Natural killer cell (primary cell): ENCODE measurements at regions not wholly inside any gene's neighbourhood (a gene's known extent, or its start where the extent isn't known, plus 50 kb on each side); places are given as distances from the start of the nearest gene placed in this dataset.
"Not testable (repeated sequence)": the region's sequence is repeated elsewhere in the genome, so short reads cannot be mapped to it uniquely, and the experiment has no call there.

Source experiments
- ATAC-seq, 3 donors: fragments of 150-1000 bp in 2 of 3; fragments of 200-7000 bp in 1 of 3; cut with Tn5 transposase; 1 replicate in 1 of 3; 2 replicates in 2 of 3; pipeline ENCODE4 v1.10.0; 2021; ENCODE audit warnings: mild to moderate bottlenecking in 2 of 3, moderate library complexity in 2 of 3
- DNase-seq, 2 donors: peaks; one replicate each; pipeline versions ENCODE4 v3.0.0 to v3.0.0-alpha.2; 2013 to 2021; ENCODE audit warnings: mixed read lengths in 1 of 2
- H3K27ac ChIP-seq: one replicate; pipeline ENCODE4 v1.5.1; 2013; ENCODE audit warnings: mild to moderate bottlenecking, low read length
- H3K27me3 ChIP-seq: one replicate; pipeline ENCODE4 v1.6.1; 2013; ENCODE audit warnings: low read length; ENCODE audit not compliant: control insufficient read depth, insufficient read depth
- H3K36me3 ChIP-seq: one replicate; pipeline ENCODE4 v1.6.1; 2013; ENCODE audit warnings: low read length; ENCODE audit not compliant: control insufficient read depth, insufficient read depth
- H3K4me1 ChIP-seq: one replicate; pipeline ENCODE4 v1.6.1; 2013; ENCODE audit warnings: low read length; ENCODE audit not compliant: control insufficient read depth, insufficient read depth
- H3K4me3 ChIP-seq: one replicate; pipeline ENCODE4 v1.5.1; 2013; ENCODE audit warnings: low read length
- H3K9me3 ChIP-seq: one replicate; pipeline ENCODE4 v1.6.1; 2013; ENCODE audit warnings: low read length; ENCODE audit not compliant: control insufficient read depth, insufficient read depth
- H3K27ac Mint-ChIP-seq, 2 donors: one replicate each; pipeline ENCODE4 v1.8.0; 2022; ENCODE audit warnings: mild to moderate bottlenecking in 2 of 2, mixed read lengths in 2 of 2, moderate library complexity in 1 of 2
- H3K27me3 Mint-ChIP-seq, 2 donors: one replicate each; pipeline ENCODE4 v1.8.0; 2022; ENCODE audit warnings: low read depth in 2 of 2, mixed read lengths in 2 of 2
- H3K36me3 Mint-ChIP-seq: one replicate; pipeline ENCODE4 v1.8.0; 2022; ENCODE audit warnings: mixed read lengths
- H3K4me1 Mint-ChIP-seq, 2 donors: one replicate each; pipeline ENCODE4 v1.8.0; 2022; ENCODE audit warnings: mixed read lengths in 2 of 2
- H3K4me3 Mint-ChIP-seq: one replicate; pipeline ENCODE4 v1.8.0; 2022; ENCODE audit warnings: mild to moderate bottlenecking, moderate library complexity, mixed read lengths
- H3K9me3 Mint-ChIP-seq, 2 donors: one replicate each; pipeline ENCODE4 v1.8.0; 2022; ENCODE audit warnings: mixed read lengths in 2 of 2
- CTCF ChIP-seq: fragments of 200-600 bp; IDR thresholded peaks from one replicate; pipeline ENCODE4 v1.8.0; 2022; ENCODE audit warnings: antibody characterized with exemption
- WGBS: methylation state at CpG from one replicate; pipeline ENCODE4 v1.1.7; 2013; ENCODE audit warnings: missing lambda C conversion rate; ENCODE audit not compliant: insufficient coverage; 5-methylcytosine and 5-hydroxymethylcytosine counted together
- intact Hi-C: fragments of 100-400 bp; cut with micrococcal nuclease; formaldehyde crosslinking; loops from one replicate; pipeline ENCODE4 v1.14.2; 2022

DNA sequence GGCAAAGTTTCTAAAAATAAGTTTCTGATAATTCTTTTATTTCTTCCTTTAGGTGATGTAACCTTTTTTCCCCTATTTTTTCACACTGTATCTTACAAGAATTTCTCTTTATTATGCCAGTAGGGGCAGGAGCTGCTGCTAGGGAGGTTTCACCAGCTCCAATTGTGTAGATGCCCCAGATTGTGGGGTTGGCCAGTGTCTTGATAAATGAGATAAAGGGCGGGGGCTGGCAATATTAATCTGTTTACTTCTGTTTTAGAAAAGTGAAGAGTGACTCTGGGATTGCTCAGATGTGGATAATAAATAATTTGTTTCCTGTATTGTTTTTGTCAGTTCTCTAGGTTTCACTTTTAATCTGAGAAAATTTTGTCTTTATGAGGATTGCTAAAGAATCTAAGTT, 190.4 kb downstream of the MC4R start:
- Mint-ChIP-seq H3K4me1 (no peaks in the 10 kb centered on the region), H3K27me3 (no peaks in the 10 kb centered on the region), H3K4me3 (no peak overlapping the region), H3K27ac (no peak overlapping the region), H3K9me3 (peaks cover 2% of the 10 kb centered on the region in 2 donors), H3K36me3 (no peaks in the 10 kb centered on the region)
- Histone ChIP-seq H3K27ac (no peak overlapping the region), H3K9me3 (no peaks in the 10 kb centered on the region), H3K27me3 (no peaks in the 10 kb centered on the region), H3K36me3 (no peaks in the 10 kb centered on the region), H3K4me1 (no peaks in the 10 kb centered on the region), H3K4me3 (no peak overlapping the region)
- TF ChIP-seq CTCF = no peak
- 45% methylated on average over 1 of the region's 1 CpG for WGBS
- no peak for ATAC-seq
- no peak for DNase-seq
- intact Hi-C loops = no loop called here

- no peak overlapping the region for H3K4me3 ChIP-seq
- H3K36me3 Mint-ChIP-seq = no peaks in the 10 kb centered on the region
- H3K4me3 Mint-ChIP-seq = no peak overlapping the region
- H3K27me3 ChIP-seq = no peaks in the 10 kb centered on the region
- intact Hi-C loops = no loop called here
- H3K4me1 Mint-ChIP-seq = no peaks in the 10 kb centered on the region
- DNase-seq = no peak
- no peak for ATAC-seq
- H3K9me3 Mint-ChIP-seq = peaks cover 2% of the 10 kb centered on the region in 2 donors
- H3K27ac Mint-ChIP-seq = no peak overlapping the region
- WGBS = 90% methylated on average over 5 of the region's 5 CpGs
- H3K27ac ChIP-seq = no peak overlapping the region
- no peaks in the 10 kb centered on the region for H3K27me3 Mint-ChIP-seq
- no peaks in the 10 kb centered on the region for H3K9me3 ChIP-seq
- no peak for TF ChIP-seq CTCF
- H3K4me1 ChIP-seq = no peaks in the 10 kb centered on the region
- H3K36me3 ChIP-seq = no peaks in the 10 kb centered on the region
Measured at GRCh38 chr18:60180671-60181070, 191.9 kb downstream of the MC4R start.

DNA sequence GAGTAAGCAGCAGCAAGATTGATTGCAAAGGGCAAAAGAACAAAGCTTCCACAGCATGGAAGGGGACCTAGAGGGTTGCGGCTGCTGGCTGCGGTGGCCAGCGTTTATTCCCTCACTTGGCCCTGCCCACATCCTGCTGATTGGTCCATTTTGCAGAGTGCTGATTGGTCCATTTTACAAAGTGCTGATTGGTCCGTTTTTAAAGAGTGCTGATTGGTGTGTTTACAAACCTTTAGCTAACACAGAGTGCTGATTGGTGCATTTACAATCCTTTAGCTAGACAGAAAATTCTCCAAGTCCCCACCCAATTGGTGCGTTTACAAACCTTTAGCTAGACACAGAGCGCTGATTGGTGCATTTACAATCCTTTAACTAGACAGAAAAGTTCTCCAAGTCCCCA, 194.4 kb downstream of the MC4R start:
- H3K4me3 ChIP-seq, H3K4me1 ChIP-seq, H3K9me3 Mint-ChIP-seq, H3K4me1 Mint-ChIP-seq, ATAC-seq, H3K4me3 Mint-ChIP-seq, DNase-seq, H3K36me3 ChIP-seq, H3K27ac ChIP-seq, H3K27me3 ChIP-seq, H3K27me3 Mint-ChIP-seq, H3K36me3 Mint-ChIP-seq, H3K27ac Mint-ChIP-seq, intact Hi-C loops, H3K9me3 ChIP-seq: not testable (repeated sequence)
- WGBS = 75% methylated on average over 6 of the region's 6 CpGs

DNA sequence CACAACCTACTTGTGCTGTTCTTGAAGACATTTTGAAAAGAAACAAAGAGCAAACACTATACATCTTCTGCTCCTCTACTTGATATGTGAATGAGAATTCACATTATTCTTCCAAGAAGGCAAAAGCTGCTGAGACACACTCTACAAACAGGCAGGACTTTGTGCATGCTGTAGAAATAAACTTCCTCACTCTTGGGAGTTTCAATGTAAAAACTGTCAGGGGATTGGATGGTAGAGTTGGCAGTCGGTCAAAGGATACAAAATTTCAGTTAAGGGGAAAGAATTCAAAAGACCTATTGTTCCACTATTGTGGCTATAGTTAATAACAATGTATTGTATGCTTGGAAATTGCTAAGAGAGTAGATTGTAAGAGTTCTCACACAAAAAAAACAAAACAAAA, 196.3 kb downstream of the MC4R start:
- H3K4me1 ChIP-seq = no peaks in the 10 kb centered on the region
- H3K27ac ChIP-seq = no peak overlapping the region
- ATAC-seq (no peak), DNase-seq (no peak)
- Mint-ChIP-seq H3K27ac (no peak overlapping the region), H3K4me3 (no peak overlapping the region), H3K4me1 (no peaks in the 10 kb centered on the region), H3K9me3 (no peaks in the 10 kb centered on the region), H3K27me3 (no peaks in the 10 kb centered on the region), H3K36me3 (no peaks in the 10 kb centered on the region)
- no peaks in the 10 kb centered on the region for H3K27me3 ChIP-seq
- H3K36me3 ChIP-seq = no peaks in the 10 kb centered on the region
- 20% methylated on average over 1 of the region's 1 CpG for WGBS
- TF ChIP-seq CTCF = no peak
- intact Hi-C loops = no loop called here
- no peaks in the 10 kb centered on the region for H3K9me3 ChIP-seq
- no peak overlapping the region for H3K4me3 ChIP-seq
